Inflammatory macrophage (primary cell): ENCODE measurements at regions not wholly inside any gene's neighbourhood (a gene's known extent, or its start where the extent isn't known, plus 50 kb on each side); places are given as distances from the start of the nearest gene placed in this dataset.

Experiments used
- DNase-seq, 2 donors: peaks; one replicate each; pipeline ENCODE4 v3.0.0-alpha.2; 2020 to 2022

DNA sequence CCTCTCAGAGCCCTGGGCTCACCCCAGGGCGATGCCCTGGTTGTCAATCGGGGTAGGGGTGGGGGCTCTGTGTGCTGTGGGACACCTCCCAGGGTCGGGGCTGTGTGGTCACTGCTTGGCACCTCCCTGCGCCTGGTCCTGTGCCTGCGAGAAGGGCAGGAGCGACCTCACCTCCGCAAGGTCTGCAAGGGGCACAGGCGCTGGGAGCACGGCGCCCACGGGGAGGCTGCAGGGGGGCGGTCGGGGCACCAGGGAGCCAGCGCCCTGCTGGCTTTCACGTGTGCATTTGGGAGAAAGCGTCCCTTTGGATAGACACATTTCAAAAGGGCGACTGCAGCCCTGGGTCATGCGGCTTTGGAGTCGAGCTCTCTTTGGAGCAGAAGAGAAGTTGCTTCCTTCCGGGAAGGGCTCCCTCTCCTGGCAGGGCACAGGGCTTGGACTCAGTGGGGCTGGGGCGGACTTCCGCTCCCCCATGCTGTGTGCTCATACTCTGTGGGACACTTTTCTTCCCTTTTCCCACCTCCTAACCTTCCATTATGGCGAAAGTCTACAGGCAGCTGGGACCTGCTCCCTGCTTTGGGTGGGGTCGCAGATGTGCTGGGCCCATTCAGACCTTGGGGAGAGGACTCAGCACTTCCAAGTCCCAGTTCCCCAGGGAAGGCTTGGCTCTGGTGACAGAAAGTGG lies 52.9 kb upstream of the SLC28A3 start:
- DNase-seq = peak; percentile 35 to 50

DNA sequence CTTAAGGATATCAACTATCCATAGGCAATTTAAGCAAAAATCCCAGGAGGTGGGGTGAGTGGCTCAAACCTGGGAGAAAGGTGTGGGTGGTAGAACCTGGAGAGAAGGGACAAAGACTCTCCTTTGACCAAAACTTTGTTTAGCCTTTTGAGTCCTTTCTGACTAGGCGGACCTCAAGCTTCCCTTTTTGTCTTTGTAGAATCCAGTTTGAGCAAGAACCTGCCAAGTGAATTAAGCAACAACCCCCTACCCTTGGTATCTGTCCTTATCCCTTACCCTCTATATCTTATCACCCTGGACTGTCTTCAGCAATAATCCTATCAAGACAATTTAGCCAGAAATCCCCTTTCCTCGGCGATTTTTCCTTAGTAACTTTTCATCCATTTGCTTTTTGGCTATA lies 53.5 kb upstream of the SLC28A3 start:
- peak; percentile 63 to 64 for DNase-seq

DNA sequence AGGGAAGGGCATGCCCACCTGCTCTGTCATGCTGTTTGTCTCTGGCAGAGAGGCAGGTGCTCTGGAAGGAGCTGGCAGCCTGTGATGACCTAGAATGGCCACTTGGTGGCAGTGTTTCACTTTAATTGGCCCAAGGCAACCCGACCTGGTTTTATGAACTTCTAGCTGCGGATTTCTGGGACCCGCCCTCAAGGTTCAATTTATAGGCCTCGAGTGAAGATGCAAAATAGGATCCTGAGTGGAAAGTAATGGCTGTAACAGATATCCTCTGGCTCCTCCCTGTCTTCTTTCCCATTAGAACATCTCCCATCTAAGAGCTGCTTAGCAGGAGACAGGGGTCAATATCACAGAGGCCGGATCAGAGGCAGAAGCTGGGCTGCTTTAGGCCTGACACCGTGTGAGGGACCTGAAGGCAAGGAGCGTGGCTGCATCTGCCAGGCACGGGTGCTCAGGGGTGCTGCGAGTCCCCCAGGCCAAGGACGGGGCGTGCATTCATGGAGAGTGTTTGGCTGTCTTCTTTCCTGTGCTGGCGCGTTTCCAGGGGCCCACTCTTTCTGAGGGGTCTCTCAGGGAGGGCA lies 56.7 kb upstream of the SLC28A3 start:
- DNase-seq = peak; percentile 75 to 78

DNA sequence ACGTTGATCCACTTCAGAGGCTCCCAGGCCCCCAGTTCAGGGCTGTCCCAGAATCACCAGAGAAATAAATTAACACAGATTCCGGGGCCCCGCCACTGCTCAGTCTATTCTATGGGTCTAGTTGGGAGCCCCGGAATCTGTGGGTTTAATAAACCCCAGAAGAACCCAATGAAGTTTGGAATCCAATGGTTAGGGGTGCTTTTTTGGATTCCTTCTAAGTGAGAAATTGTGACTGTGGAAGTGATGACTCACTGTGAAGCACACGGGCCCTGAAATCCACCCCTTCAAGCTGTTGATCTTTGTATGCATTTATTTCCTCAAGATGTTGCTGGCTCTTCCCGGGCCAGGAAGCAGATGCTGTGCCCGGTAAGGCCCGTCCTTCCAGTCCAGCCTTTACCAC lies 57.3 kb upstream of the SLC28A3 start:
- no peak for DNase-seq

DNA sequence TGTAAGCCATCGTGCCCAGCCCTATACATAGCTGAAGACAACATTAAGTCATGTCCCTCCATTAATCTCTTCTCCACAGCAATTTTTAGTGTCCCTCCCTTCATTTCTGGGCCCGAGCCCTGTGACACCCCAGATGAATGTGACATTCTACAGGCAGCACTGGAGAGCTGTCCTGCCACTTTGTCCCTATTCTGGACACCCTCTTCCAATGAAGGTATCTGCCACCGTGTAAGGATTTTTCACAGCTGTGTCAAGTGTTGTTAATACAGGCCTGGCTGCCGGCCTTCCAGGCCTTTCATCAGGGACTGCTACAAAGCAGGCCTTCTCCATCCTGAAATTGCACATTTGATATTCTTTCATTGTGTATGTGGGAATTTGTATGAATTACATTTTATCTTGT lies 62.0 kb upstream of the SLC28A3 start:
- DNase-seq = no peak

DNA sequence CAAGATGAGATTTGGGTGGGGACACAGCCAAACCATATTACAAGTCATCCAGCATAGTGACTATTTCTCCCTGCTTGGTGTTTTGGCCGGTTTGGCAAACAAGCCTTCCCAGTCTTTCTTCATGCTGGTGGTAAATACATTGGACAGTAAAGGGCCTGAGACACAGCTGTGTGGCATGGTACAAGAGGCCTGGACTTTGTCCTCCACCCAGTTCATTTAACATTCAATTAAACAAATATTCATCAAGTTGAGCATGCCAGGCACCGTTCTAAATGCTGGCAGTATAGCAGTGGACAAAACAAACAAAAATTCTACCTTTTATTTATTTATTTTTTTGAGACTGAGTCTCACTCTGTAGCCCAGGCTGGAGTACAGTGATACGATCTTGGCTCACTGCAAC lies 62.7 kb upstream of the SLC28A3 start:
- no peak for DNase-seq

DNA sequence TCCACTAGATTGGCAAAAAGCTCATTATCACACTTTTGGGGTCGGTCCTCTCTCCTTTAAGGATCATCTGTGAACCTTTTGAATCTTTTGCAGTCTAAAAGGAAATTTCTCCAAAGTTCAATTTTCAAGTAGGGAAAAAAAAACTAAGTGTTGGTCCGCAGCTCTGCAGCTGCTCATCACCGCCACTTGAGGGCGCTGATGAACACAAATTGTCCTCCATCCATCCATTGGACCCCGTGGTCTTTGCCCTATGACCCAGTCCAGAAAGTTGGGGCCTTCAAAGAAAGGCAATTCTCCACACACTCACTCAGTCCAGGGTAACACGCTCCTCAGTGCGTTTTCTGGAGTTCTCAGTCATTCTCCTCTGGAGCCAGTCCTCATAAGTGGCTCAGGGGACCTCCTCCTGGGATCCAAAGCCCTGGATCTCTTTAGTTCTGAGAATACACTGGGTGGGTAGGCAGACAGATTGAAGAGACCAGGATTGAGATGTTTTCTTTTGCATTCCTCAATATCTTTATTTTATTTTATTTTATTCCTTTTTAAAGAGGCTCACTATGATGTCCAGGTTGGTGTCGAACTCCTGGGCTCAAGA lies 63.6 kb upstream of the SLC28A3 start:
- peak in 1 of 2 donors; percentile 27 for DNase-seq

DNA sequence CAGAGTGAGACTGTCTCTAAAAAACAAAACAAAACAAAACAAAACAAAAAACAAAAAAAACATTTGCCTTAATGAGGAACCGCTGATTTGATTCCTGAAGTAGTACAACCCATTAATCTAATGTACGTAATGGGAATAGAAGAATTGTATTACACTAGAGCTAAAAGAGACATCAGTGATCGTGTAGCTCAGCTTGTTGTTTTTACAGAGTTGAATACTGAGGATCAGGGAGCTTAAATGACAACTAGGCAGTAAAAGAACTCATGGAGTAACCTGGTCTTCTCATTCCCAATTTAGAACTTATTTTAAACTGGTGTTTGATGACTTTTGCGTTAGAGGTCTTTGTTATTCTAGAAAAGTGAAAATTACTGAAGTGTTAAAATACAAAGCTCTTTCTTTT lies 65.1 kb upstream of the SLC28A3 start:
- DNase-seq = no peak

DNA sequence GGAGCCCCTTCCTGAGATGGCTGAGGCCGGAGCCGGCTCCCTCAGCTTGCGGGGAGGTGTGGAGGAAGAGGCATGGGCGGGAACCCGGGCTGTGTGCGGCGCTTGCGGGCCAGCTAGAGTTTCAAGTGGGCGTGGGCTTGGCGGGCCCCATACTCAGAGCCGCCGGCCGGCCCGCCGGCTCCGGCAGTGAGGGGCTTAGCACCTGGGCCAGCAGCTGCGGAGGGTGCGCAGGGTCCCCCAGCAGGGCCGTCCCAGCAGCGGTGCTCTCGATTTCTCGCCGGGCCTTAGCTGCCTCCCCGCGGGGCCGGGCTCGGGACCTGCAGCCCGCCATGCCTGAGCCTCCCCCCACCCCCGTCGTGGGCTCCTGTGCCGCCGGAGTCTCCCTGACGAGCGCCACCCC lies 67.9 kb upstream of the SLC28A3 start:
- DNase-seq = no peak

DNA sequence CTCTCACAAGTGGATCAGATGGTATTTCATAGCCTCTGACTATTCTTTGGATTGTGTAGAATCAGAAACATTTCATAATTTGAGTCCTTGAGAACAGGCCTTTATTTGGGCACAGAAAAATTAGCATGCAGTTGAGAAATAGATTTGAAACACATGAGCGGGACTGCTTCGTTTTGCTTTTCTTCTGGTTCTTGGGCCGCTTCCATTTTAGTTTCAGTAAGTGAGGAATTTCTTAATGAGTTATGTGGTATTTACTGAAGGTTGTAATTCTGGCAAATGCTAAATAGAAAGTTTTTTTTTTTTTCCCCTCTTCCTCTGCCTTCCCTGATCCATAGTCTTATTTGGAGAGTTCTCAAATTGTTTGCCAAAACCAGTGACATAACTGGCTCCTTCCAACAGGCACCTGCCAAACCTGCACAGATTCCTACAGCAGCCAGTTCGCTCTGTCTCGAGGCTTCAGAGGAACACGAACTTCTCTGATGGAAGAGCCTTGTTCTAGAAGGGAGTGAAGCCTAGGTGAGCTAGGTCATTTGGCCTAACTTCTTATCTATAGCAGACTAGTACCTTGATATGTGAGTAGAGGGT lies 71.2 kb upstream of the SLC28A3 start:
- DNase-seq = no peak

DNA sequence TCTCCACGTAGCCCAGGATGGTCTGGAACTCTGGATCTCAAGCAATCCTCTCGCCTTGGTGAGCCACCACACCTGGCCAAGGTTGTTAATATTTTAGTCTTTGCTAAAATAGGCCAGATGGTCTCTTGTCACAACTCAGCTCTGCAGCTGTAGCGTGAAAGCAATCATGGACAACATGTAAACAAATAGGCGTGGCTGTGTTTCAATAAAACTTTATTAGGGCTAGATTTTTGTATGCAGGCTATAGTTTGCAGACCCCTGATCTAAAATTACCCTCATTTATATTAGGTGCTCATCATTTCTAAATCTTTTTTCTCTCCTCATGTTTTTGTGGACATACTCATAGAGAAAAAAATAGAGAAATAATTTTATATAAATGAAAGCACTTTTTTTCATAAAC lies 72.1 kb upstream of the SLC28A3 start:
- DNase-seq = no peak

DNA sequence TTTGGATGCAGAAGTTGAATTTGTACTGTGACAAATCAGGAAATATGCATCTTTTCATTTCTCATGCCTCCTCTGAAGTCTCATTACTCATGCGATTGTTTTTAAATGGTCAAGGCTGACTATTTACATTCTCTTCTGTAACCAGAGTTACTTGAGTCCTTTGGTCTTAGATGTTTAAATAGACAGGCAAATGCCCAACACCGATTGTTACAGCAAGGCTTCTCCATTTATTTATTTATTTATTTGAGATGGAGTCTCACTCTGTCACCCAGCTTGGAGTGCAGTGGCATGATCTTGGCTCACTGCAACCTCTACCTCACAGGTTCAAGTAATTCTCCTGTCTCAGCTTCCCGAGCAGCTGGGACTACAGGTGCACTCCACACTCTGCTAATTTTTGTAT lies 72.7 kb upstream of the SLC28A3 start:
- DNase-seq = no peak

DNA sequence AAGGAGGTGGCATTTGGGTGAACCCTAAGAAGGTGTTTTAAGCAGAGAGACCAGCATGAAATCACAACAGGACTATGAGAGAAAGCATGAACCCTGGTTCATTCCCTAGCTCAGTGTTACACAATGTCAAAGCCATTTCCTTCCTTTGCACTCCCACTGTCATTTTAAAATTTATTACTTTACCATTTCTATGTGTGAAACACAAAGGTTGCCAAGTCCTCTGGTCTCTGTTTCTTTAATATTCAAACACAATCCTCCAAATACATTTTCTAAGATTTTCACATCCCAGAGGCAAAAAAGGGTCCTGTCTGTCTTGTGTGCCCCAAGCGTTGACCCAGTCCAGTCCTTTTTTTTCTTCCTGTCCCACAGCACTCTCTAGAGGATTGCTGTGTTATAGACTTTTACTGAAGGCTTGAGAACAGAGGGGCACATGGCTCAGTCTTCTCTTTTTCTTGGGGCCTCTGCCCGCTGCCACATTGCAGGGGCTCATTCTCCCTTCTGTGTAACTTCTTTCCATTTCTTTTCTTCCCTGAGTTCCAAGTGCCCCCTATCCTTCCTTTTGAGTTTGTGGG lies 78.6 kb upstream of the SLC28A3 start:
- DNase-seq = peak; percentile 23 to 38

DNA sequence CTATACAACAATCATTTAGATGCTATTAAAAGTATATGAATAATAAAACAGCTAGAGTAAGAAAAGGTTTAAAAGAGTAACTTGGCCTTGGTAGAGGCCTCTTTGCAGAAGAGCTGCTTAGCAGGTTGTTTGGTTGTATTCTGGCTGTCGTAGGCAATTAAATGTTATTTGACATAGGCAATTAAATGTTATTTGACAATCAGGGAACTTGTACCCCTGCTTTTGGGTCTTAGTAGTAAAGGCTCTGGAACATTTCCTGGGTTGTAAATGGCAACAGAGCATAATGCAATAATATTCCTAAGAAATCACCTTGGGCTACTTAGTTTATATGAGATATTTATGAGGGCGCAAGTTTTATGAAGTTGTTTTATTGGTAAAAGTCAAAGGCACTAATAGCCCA lies 84.4 kb upstream of the SLC28A3 start:
- no peak for DNase-seq

DNA sequence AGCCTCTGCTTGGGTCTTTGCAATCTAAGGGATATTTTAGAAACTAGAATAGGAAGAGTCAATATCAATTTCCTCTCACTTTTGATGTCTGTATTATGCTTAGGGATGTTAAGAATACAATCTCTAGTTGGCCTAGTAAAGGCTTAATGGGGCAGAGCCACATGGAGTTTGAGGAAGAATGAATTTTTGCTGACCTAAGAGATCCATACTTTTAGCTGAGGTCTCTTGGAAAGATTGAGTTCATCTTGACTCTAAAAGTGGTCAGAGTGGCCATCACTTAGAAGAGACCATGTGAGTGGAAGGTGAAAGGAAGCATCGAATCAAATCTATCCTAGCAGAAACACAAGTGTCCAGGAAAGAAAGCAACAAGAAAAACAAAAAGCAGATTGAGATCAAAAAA lies 92.2 kb upstream of the SLC28A3 start:
- DNase-seq = no peak

DNA sequence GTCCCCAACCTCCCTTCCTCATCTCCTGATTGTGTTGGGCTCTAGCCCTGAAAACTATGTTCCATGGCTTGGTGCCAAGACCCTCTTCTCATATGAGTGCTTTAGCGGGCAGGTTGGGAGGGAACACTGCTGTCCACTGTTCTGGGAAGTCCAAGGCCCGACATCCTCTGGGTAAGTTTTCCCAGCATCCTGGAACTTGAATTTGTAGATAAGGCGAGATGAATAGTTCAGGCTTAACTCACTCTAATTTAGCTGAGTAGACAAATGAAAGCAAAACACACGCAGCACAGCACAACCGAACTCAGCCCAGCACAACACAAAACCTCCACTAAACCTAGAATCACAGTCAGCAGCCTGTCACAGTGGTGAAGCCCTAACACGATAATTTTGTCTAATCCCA lies 95.3 kb upstream of the SLC28A3 start:
- no peak for DNase-seq

DNA sequence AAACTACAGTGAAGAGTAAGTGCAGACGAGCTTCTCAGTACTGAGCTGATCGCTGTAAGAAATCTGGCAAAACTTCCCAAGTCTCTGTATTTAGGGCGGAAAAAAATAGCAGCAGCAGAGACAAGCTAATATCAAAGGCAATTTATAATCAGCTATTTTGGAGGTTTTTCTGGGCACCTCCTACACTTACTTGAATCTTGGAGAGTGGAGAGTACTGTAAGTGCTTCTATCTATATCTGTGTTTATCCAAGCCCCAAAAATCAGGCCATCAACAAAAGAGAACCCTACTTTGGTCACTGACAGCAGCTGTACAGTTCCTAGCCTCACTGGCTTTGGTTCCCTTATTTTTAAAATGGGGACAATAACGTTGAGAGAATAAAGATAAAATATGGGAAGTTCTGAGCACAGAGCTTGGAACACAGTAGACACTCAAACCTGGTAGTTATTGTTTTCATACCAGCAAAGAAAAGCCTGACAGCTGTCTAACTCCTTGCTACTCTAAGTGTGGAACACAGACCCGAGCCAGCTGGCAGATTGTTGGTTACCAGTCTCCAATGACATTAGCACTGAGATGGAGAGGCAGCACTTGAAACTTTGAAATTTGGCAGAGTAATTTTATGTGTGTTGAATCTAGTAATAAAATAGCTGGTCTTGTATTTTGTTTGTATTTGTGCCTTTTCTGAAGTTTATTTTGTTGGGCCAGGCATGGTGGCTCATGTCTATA lies 96.0 kb upstream of the SLC28A3 start:
- DNase-seq = peak in 1 of 2 donors; percentile 7

DNA sequence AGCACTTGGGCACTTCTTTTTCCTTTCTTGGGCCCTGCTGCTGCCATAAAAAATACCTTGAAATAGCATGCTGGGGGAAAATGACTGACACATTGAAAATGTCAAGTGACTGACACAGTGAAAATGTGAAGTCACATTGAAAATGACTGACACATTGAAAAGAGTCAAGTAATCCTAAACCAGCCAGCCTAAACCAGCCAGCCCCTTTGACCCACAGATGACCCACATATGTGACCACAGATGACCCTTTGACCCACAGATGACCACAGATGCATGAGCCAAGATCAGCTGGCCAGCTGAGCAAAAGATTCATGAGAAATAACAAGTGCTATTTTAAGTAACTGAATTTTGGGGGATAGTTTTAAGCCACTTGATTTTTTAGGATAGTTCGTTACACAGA lies 97.8 kb upstream of the SLC28A3 start:
- DNase-seq = peak in 1 of 2 donors; percentile 16

DNA sequence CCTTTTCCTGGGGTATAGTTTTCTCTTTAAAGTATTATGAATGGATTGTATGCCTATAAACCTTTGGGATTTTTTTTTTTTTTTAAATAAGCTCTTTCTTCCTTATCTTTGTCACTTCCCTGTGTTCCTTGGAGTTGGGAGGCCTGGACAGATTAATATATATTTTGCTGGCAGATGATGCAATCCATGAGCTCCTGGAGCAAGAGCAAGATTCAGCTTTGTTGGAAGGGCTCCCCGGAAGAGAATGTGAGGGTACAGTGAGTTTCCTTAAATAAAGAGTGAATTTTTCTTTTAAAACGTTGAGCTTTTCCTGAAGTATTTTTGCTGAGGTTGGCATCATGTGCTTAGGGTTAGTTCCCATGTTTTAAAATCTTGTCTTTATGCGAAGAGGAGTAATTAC lies 98.7 kb upstream of the SLC28A3 start:
- DNase-seq = no peak

DNA sequence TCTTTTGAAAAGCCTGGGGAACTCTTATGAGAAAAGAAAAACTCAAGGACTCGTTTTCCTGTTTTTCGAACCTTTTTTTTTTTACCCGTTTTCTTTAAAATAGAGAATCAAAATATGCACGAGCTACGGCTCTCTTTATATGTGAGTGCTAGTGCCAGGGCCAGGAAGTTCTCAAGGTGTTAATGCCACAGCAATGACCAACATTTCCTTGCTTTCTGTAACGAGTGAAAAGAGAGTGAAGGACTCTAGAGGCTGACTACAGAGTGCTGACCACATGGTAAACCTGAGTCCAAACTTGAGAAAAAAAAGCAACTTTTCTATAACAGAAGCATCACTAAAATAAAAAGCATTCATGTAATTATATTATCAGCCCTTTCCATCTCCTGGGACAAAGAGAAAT lies 102.2 kb upstream of the SLC28A3 start:
- no peak for DNase-seq

DNA sequence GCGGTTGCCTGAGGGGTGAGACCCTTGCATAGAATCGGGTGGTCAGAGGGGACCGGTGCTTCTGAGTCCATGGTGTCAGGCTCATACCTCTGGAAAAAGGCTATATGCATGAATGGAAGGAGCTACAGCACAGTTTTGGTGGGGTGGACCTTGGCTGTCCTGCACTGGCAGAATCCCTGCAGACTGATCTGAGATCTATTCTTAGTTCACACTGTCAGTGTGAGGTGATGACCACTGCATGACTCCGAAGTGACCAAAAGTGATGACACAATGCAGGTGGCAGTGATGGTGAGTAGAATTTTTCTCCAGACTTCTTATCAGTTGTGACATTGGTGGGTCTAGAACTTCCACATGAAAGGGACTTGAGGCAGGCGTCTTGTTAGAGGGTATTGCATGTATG lies 105.2 kb upstream of the SLC28A3 start:
- no peak for DNase-seq

DNA sequence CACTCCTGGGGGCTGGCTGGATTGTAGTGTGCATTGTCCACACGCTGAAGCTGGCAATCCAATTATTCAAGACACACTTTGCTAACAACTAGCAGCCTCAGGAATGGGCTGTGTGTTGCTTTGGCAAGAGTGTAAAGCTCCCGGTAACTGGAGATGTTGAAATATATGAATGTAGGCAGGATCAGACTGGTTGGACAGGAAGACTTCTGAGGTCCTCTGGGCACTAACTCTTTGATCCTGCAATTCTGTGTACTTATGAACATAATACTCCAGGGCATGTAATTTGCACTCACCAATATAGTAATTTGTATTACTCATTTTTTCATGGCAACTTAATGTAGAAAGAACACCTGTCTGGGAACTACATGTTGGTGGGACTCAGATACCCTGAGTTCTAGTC lies 106.7 kb upstream of the SLC28A3 start:
- DNase-seq = no peak

DNA sequence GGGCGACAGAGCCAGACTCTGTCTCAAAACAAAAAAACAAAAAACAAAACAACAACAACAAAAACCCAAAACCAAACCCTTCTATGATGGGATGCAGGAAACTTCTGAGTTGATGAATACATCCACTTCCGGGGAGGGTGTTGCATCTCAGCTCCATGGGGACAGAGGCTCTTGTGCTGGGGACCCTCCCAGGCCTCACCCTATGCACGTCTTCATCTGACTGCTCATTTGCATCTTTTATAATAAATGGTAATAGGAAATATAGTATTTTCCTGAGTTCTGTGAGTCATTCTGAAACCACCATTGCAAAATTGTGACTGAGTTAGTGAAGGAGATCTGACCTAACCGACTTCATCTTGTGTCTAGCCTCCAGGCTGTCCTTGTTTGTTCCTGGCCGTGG lies 109.5 kb upstream of the SLC28A3 start:
- peak in 1 of 2 donors; percentile 2 for DNase-seq
